Eye (tissue), 1 donor: ENCODE measurements at regions not wholly inside any gene's neighbourhood (a gene's known extent, or its start where the extent isn't known, plus 50 kb on each side); places are given as distances from the start of the nearest gene placed in this dataset.

ENCODE experiments used
- DNase-seq: peaks from one replicate; pipeline ENCODE4 v3.0.0-alpha.2; 2015

DNA sequence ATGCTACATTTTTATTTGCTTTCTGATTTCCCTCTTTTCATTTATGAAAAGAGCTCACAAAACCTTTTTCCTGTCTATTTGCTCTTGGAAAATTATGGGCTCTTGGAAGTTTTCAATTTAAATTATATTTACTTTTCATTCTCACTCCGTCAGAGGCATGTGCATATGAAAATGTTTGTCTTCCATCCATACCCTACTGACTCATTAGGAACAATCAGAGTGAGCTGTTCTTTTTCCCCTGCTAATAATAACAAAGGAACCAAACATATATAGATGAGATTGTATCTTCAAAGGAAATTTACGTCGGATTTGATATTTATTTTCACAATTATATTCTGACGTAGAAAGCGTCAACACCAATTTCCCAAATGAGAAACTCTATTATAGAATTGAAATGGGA is 1101.2 kb downstream of the TSN start:
- no peak for DNase-seq

DNA sequence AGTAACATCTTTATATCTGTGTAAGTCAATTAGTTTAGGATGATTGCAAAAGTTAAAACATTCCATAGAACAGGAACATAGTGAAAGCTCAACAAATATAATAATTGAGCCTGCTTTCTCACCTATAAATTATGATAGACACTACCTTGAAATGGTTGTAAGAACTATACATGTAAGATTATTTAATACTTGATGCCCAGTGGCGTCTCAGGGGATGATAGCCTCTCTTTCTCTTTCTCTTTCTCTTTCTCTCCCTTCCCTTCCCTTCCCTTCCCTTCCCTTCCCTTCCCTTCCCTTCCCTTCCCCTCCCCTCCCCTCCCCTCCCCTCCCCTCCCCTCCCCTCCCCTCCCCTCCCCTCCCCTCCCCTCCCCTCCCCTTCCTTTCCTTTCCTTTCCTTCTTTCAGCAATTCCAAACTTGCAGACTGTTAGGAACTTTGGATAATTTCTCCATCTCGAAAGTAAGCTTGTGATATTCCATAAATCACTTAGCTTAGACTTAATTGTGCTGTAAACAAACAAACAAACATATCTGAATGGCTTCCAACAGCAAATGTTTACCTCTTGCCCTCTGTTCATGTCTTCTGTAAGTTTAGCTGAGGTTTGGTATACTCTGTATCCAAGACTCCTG is 1102.7 kb downstream of the TSN start:
- no peak for DNase-seq

DNA sequence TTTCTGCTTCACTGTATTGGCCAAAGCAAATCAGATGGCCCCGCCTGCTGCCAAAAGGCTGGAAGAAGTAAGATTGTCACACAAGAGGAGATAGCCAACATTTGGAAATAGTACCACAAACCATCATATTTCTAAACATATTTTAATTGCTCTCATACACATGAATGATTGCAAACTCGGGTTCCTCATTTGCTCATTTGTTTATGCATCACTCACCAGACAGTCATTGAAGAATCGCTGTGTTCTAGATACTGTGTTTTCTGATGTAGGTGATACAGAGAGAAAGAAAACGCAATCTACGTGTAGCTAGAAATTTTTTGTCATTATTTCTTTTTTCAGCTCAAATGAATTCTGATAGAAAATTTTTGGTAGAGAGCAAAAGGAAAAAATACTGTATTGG is 1103.4 kb downstream of the TSN start:
- DNase-seq, result no peak

DNA sequence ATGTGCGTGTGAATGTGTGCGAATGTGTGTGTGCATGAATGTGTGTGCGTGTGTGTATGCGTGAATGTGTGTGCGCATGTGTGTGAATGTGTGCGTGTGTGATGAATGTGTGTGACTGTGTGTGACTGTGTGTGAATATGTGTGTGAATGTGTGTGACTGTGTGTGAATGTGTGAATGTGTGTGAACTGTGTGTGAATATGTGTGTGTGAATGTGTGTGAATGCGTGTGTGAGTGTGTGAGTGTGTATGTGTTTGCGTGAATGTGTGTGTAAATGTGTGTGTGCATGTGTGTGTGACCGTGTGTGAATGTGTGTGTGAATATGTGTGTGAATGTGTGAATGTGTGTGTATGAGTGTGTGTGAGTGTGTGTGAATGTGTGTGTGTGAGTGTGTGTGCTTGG is 1103.8 kb downstream of the TSN start:
- DNase-seq, result no peak

DNA sequence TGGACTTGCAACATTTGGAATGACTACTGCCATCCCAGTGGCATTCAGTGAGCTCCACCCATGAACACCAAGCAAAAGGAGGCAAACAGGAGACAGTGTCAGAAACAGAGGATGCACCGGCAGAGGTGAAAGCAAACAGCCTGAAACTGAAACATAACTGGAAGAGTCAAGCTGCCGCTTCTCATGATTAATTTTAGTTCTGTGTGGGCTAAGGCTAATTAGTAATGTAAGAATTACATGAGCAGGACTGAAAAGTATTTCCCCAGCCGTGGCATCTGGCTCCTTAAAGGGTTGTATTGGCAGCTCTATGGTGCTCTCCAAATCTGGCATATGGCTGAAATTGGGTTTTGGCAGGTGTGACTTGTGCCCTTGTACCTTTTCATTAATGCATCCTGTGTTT is 1108.1 kb downstream of the TSN start:
- no peak for DNase-seq

DNA sequence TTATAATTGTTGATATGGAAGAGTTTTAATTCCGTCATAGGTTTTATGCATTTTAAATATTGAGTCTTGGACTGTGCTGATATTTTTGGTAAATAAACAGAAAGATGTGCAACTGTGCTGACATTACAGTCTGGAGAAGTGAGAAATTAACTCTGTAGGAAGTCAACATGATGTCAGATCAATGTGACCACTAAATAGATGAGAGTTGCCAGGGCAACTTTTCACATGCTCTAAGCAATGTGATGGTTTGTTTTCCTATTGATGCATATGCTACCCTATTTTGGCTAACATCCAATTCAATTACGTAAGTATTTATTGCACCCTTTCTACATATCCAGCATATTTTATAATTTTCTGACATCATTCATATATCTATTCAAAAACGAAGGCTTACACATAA is 1109.3 kb downstream of the TSN start:
- no peak for DNase-seq

DNA sequence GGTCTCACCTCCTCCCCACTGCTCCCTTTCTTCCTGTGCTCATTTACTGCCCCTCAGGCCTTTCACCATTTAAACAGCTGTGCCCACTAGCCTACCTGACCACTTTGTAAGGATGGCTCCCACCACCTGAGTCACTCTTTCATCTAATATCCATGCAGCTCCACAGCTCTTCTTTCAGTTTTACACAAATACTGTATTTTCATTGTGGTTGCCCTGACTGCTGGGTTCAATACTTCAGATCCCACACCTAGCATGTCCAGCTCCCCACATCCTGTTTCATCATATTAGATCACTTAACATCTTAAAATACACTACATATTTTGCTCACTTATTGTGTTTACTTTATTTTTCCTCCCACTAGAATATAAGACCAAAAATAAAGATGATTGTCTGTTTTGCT is 1110.6 kb downstream of the TSN start:
- no peak for DNase-seq

DNA sequence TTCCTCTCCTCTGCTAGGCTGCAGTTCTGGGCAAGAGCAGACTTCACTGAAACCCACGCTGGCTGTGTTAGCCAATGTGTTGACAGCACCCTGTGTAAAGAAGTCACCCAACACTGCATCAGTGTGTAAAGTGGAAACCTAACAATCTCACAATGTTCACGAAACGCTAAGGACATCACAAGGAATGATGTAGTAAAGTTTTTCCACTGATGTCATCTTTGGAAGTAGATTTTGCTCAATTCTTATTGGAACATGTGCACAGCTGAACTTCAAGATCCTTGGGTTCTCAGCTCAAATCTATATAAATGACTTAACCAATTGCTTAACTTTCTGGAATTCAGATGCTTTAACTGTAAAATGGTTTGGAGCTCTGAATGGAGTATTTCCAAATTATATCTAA is 1112.5 kb downstream of the TSN start:
- no peak for DNase-seq

DNA sequence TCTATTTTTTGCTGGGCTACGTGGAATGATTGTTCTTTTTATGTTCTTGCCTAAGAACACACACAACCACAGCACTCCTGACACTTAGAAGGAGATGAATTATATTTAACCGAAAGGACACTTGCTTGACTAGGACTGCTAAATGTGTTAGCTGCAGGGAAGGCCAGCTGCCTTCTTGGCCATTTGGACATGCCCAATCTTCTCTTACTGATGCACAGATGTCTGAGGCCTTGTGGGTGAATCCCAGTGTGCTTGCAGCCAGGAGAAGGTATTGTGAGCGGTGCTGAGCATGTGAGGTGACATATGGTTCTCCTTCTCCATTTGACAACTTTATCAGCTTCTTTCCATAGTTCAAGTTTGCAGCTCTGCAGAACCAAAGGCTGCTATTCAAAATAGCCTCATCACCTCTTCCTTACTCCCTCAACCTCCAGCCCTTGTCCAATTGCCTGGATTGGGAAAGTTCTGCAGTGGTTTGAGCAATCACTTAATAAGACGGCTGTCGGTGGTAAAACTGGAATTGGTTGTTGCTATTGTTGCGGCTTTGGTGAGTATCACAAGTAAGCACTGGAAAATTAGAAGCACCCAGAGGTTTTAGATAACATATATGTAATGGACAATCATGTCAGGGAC is 1113.3 kb downstream of the TSN start:
- no peak for DNase-seq

DNA sequence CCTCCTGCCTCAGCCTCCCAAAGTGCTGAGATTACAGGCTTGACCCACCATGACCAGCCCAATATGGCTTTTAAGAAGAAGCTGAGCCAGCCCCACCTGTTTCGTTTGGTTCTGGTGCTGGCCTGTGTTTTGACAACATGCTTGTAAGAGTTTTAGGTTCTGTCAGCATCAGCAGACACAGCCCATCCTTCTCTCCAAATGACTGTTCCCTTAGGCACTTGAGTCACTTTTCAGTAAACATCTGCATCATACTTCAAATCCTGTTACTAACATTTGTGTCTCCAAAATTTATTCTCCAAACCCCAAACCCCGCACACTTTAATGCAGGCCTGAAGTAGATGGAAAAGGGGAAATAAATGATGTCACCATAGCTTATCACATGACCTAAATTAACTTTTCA is 1118.5 kb downstream of the TSN start:
- no peak for DNase-seq

DNA sequence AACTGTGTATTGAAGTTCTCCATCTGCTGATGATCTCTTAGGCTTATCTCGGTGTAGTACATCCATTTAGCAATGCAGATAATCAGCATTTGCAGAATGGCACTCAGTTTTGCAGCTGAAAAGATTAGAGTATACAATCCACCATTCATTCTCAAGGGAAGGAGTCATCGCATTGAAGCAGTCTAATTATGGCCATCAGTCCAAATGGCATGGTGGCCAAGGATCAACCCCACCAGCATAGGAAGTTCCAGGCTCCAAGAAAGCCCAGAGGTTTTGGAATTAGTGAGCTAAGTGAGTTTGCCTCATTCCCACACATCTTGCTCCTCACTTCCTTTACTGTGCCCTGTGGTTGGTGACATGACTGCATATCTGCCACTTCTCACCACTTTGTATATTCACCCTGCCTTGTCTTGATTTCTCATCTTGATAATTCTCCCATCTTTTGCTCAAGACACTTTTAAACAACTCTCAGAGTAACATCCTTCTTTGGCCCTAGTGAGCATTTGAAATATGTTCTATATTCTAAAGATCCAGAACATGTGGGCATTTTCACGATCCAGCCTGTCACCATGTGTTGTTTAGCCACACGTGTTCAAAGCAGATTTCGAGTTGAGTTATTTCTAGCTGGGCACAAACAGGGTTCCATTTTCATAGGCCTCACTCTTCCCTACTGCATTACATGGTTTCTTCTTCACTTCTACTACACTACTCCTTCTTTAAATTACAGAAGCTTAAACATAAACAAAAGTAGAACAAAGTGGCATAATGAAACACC is 1119.8 kb downstream of the TSN start:
- DNase-seq, result no peak

DNA sequence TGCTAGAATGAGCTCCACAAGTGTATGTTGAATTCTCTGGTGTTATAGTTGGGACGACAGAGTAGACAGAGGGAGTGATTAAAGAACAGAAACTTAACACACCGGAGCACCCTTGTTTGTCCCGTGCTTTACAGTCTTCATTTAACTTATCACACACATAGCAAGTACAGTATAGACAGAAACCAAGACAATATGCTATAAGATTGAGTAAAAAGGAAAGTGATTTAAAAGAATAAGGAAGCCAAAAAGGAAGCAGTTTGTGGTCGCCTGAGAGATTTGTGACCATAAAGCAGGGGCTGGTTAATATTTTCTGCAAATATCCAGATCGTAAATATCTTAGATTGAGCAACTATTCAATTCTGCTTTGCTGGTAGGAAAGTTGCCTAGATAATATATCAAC is 1128.4 kb downstream of the TSN start:
- no peak for DNase-seq

DNA sequence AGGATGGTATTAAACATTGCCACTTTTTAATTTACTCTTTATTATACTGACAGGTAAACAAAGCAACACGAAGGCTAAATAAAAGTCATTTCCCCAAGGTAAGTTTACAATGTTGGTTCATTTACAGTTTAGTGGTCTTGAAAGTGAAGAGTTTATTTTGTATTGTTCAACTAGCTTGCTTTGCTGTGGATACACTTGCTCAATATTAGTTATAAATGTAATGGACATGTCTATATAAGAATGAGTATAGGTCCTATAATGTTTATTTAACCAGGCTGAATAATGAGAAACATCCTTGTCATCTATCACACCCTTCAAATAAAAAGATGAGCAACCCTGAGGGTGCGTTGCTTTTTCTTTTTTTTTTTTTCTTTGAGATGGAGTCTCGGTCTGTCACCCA is 1129.4 kb downstream of the TSN start:
- no peak for DNase-seq

DNA sequence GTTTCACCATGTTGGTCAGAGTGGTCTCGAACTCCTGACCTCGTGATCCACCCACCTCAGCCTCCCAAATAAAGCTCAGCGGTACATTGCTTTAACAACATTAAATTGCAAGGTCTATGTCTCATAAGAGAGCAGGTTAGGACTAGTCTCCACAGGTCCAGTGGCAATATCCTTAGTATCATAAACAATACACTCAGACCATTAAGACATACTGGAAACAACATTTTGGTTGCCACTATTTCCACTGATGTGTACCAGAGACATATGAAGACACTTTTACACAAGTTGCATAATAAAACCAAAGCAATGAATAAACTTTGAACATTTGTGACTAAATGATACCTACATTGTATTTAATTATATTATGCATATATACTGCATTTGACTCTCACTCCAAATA is 1130.0 kb downstream of the TSN start:
- DNase-seq, result no peak

DNA sequence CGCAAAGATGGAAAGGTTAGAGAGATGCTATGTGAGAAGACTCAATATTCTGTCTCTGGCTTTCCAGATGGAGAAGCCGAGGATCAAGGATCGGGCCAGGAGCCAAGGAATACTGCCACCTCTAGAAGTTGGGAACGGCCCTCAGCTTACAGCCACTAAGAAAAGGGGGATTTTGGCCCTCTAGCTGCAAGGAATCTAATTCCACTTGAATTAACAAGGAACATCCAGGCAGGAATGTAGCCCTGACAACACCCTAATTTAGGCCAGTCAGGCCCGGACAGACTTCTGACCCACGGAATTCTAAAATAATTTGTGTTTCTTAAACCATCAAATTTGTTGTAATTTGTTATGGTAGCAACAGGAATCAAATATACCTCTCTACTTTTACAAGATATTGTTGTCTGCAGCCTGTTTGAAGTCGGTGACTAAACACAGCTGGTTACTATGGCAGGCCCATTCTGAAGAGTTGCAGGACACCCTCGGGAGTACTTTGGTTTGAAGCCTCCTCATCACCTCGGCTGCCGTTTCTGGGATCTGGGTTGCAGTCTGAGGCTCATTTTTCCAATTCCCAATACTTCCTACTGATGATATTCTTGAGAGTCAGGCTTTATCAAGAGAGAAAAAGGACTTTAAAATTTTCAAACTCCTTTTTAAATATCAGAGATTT is 1131.2 kb downstream of the TSN start:
- no peak for DNase-seq

DNA sequence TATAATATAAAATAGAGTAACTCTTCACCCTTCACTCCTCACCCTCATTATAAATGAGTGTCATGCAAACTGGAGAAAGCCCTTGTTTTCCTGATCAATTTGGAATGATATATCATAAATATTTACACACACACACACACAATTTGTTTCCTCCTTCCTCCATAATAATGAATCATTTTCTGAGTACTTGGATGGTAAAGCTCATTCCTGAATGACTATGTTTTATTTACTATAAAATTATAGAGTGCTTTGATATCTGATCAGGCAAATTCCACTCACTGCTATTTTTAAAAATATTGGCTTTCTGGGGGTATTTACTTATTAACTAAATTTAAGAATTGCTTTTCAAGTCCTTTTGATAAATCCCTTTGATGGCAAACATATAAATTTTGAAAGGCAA is 1125.5 kb upstream of the CNTNAP5 start:
- no peak for DNase-seq

DNA sequence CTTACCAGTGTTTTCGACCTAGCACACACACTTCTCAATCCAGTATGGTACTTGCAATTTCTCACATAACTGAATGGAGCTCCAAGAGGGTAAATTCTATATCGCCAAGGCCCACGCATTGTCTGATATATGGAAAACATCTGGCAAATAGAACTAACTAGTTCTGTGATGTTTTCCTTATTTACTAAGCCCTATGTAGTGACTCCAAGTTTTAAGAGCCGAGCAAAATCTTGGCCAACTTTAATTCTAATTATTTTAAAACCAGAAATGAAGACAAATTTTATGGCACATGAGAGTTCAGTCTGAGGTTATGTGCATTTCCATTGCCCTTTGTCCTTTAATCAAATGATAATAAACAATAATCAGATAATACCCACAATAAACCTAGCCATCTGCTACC is 1119.7 kb upstream of the CNTNAP5 start:
- no peak for DNase-seq

DNA sequence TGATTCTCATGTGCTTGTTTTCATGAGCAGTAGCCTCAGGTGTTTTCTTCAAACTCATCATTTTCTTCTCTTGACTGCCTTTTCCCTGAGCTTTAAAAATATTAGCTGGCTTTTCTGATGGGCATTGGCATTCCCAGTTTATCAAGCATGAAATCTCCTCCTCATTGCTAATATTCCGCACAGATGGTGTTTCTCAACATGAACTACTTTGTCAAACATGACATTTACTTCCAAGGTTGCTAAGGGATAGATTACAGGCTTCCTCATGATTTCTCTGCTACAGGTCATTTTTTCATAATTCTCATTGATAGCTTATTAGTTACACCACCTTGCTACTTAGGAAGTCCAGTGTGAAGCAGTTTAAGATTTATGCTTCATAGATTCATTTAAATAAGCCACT is 1116.9 kb upstream of the CNTNAP5 start:
- peak; percentile 24 for DNase-seq

DNA sequence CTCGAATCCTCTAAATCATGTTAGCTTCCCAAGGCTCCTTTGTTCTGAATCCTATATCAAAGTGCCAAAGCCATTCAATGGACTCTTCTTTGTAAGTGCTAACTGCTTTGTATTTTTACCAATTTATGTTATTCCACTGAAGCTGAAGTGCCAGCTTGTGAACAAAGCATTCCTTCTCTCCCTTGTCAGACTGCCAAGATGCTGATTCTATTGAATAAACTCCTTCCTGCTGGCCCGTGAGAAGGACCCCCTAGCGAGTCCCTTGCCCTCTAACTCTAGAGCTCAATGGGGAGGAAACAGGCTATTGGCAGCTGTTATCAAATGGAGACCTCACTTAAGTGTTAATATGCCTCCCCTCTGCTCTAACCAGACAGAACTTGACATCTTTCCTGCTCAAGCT is 1097.9 kb upstream of the CNTNAP5 start:
- peak; percentile 79 for DNase-seq

DNA sequence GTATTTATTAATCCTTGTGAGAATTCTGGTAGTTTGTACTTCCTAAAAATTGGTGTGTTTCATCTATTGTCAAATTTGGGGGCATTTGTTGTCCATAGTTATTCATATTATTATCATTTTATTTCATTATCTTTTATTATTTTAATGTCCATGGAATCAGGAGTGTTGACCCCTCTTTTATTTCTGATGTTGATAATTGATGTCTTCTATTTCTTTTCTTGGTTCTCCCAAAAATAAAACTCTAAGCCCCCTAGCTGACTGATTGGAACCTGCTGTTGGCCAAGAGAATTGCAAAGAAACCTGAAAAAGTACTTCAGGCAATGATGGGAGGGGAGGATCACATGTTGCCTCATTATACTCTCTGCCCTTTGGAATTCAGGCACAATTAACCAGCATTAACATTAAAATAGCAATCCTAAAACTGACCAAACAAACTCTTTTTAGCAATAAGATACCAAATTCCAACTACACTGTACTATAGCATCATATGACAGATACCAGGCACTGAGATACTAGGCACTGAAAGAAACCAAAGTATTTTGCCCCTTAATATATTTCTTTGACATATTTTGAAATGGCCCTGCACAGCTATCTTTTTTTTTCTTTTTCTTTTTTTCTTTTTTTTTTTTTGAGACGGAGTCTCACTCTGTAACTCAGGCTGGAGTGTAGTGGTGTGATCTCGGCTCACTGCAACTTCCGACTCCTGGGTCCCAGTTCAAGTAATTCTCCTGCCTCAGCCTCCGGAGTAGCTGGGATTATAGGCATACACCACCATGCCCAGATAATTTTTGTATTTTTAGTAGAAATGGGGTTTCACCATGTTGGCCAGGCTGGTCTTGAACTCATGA is 1097.2 kb upstream of the CNTNAP5 start:
- DNase-seq, result no peak

DNA sequence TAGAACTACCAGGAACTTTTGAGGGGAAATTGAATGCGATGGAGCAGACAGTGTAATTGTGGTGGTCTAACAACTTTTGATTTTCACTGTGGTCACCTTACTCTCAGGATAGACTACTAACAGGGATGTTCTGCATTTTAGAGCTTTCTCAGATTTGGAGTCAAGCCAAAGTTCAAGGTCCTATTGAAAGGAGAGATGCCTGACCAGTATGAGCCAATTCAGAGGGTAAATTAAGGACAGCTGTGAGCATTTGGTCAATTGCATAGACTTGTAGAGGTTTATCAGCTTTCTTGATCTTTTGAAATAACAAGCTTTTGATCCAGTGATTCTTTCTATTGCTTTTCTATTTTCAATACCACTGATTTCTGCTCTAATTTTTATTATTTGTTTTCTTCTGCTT is 1095.7 kb upstream of the CNTNAP5 start:
- no peak for DNase-seq

DNA sequence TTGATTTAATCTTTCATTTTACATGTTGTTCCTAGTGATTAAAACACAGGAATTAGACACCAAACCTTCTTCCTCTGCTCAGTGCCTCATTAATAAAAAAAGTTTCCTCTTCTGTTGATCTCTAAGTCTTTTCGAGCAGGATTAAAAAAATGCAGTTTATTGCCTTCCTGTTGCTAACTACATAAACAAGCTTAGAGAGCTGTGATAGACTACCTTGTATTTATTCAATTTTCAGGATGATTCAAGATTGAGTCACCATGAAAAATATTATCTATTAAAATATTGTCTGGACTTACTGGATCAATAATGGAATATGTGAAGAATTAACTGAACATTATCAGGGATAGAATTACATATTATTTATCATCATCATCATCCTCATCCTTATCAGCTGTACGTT is 1089.6 kb upstream of the CNTNAP5 start:
- DNase-seq, result no peak

DNA sequence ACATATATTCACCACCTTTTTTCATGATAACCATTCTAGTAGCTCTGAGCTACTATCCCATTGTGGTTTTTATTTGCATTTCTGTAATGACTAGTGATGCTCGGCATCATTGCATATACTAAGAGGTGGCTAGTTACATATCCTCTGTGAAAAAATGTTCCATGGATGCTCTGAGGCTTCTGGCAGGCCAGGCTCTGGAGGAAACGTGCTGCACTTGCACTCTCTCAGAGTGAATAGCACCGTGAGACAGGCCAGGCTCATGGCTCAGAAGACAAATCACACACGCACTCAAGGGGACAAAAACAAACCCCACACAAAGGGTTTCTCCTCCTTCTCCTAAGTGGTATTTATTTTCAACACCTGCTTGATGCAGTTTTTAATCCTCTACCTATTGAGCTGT is 1085.3 kb upstream of the CNTNAP5 start:
- DNase-seq, result no peak
